Stomach smooth muscle (tissue), 2 donors: ENCODE measurements at regions not wholly inside any gene's neighbourhood (a gene's known extent, or its start where the extent isn't known, plus 50 kb on each side); places are given as distances from the start of the nearest gene placed in this dataset.

Experiments used
- H3K27ac ChIP-seq: one replicate; pipeline ENCODE4 v1.7.0; 2013; ENCODE audit warnings: mild to moderate bottlenecking, low read length, inconsistent platforms
- H3K27me3 ChIP-seq, 2 donors: one replicate each; pipeline ENCODE4 v1.7.0; 2013; ENCODE audit warnings: low read length in 2 of 2; ENCODE audit not compliant: insufficient read depth in 2 of 2, control insufficient read depth in 1 of 2
- H3K36me3 ChIP-seq, 2 donors: one replicate each; pipeline ENCODE4 v1.7.0; 2013; ENCODE audit warnings: low read length in 2 of 2; ENCODE audit not compliant: control insufficient read depth in 2 of 2, insufficient read depth in 2 of 2
- H3K4me1 ChIP-seq: one replicate; pipeline ENCODE4 v1.7.0; 2013; ENCODE audit warnings: low read length; ENCODE audit not compliant: control insufficient read depth, insufficient read depth
- H3K4me3 ChIP-seq, 2 donors: one replicate each; pipeline ENCODE4 v1.7.0; 2013; ENCODE audit warnings: low read length in 2 of 2
- H3K9ac ChIP-seq, 2 donors: one replicate each; pipeline ENCODE4 v1.7.0; 2013; ENCODE audit warnings: low read length in 2 of 2, mild to moderate bottlenecking in 1 of 2
- H3K9me3 ChIP-seq, 2 donors: one replicate each; pipeline ENCODE4 v1.7.0; 2013; ENCODE audit warnings: low read length in 2 of 2; ENCODE audit not compliant: control insufficient read depth in 2 of 2
- donor health status: healthy.
- donor health status: Pancreatic carcinoma.

DNA sequence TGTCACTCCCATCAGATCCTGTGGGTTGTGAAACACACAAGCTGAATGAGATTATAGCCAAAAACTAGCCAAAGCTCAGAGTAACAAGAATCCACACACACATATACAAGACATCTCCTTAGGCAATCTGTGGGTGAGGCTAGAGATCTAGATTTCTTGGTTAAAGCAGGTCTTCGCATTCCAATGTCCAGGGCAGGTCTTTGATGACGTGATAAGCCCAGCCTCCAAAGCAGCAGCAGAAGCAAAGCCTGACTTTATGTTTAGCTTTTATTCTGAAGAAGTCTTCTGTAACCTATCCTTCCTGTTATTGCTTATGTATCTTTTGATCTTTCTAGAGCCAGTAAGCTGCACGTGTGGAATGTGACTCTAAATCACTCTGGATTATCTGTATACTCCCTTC is 199.1 kb upstream of the SLC30A5 start:
- Histone ChIP-seq H3K27ac (no peak overlapping the region), H3K27me3 (no peaks in the 10 kb centered on the region), H3K4me1 (no peaks in the 10 kb centered on the region), H3K4me3 (no peak overlapping the region), H3K9ac (no peak overlapping the region), H3K36me3 (no peaks in the 10 kb centered on the region), H3K9me3 (no peaks in the 10 kb centered on the region)

GRCh38 chr5:68898951-68899471 is 194.8 kb upstream of the SLC30A5 start:
- Histone ChIP-seq H3K27ac (no peak overlapping the region), H3K27me3 (no peaks in the 10 kb centered on the region), H3K36me3 (no peaks in the 10 kb centered on the region), H3K4me3 (no peak overlapping the region), H3K4me1 (no peaks in the 10 kb centered on the region), H3K9ac (no peak overlapping the region), H3K9me3 (no peaks in the 10 kb centered on the region)

DNA sequence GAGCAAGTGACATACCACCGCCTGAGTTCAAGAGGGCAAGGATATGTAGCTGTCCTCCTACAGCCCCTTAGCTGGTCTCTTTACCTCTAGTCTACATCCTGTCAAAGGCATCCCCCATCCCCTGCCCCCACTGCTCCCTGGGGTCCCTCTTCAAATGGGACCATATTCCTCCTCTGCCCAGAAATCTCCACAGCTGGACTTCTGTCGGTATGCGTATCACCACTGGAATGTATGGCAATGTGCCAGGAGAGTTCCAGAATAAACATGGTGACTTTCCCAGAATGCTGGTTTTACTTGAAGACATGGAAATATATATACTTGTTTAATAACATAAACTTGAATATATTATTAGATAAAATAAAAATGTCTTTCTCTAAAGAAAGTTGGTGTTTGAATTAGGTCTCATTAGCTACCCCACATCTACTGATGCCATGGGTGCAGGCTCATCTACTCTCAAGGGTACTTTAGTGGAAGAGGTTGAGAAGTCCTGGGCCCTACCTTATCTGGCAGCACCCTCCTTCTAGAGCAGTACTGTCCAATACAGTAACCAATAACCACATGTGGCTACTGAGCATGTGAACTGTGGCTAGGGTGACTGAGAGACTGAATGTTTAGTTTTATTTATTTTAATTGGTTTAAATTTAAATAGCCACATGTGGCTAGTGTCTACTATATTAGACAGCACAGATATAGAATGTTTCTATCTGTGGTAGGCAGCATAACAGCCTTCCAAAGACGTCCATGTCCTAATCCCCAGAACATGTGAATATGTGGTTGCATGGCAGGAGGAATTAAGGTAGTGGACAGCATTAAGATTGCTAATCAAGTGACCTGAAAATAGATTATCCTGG is 181.7 kb upstream of the SLC30A5 start:
- Histone ChIP-seq H3K4me1 (no peaks in the 10 kb centered on the region), H3K9me3 (no peaks in the 10 kb centered on the region), H3K36me3 (no peaks in the 10 kb centered on the region), H3K9ac (no peak overlapping the region), H3K27me3 (no peaks in the 10 kb centered on the region), H3K4me3 (no peak overlapping the region), H3K27ac (no peak overlapping the region)

GRCh38 chr5:68915079-68915478 is 178.7 kb upstream of the SLC30A5 start:
- Histone ChIP-seq H3K36me3 (no peaks in the 10 kb centered on the region), H3K27me3 (no peaks in the 10 kb centered on the region), H3K27ac (no peak overlapping the region), H3K9ac (no peak overlapping the region), H3K4me1 (no peaks in the 10 kb centered on the region), H3K4me3 (no peak overlapping the region), H3K9me3 (peaks cover 0 to 7% of the 10 kb centered on the region in 2 donors)

DNA sequence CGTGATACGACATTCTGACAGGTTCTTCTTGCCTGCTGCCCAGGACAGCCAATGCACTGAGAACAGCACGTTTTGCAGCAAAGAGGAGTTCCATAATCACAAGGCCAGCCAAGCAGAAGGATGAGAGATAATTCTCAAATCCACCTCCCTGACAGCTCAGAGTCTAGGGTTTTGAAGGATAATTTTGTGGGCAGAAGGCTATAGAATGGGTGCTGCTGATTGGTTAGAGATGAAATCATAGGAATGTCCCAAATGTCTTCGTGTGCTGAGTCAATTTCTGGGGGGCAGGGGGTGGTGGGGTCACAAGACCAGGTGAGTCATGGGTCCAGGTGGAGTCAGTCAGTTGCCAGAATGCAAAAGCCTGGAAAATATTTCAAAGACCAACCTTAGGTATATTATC is 175.5 kb upstream of the SLC30A5 start:
- no peaks in the 10 kb centered on the region for H3K4me1 ChIP-seq
- H3K27ac ChIP-seq: no peak overlapping the region
- H3K4me3 ChIP-seq: no peak overlapping the region
- H3K27me3 ChIP-seq: no peaks in the 10 kb centered on the region
- no peak overlapping the region for H3K9ac ChIP-seq
- H3K9me3 ChIP-seq: peaks cover 0 to 7% of the 10 kb centered on the region in 2 donors
- no peaks in the 10 kb centered on the region for H3K36me3 ChIP-seq

GRCh38 chr5:68919988-68920490 is 173.8 kb upstream of the SLC30A5 start:
- Histone ChIP-seq H3K9me3 (peaks cover 0 to 7% of the 10 kb centered on the region in 2 donors), H3K36me3 (no peaks in the 10 kb centered on the region), H3K4me1 (no peaks in the 10 kb centered on the region), H3K4me3 (no peak overlapping the region), H3K9ac (no peak overlapping the region), H3K27ac (no peak overlapping the region), H3K27me3 (no peaks in the 10 kb centered on the region)

- no peaks in the 10 kb centered on the region for H3K27me3 ChIP-seq
- no peak overlapping the region for H3K4me3 ChIP-seq
- H3K9me3 ChIP-seq: peaks cover 0 to 7% of the 10 kb centered on the region in 2 donors
- H3K36me3 ChIP-seq: no peaks in the 10 kb centered on the region
- no peak overlapping the region for H3K9ac ChIP-seq
- H3K4me1 ChIP-seq: no peaks in the 10 kb centered on the region
- no peak overlapping the region for H3K27ac ChIP-seq
Measured at GRCh38 chr5:68920888-68921287, 172.9 kb upstream of the SLC30A5 start.

GRCh38 chr5:68922172-68922987 is 171.4 kb upstream of the SLC30A5 start:
- Histone ChIP-seq H3K9ac (no peak overlapping the region), H3K27me3 (no peaks in the 10 kb centered on the region), H3K4me1 (no peaks in the 10 kb centered on the region), H3K27ac (no peak overlapping the region), H3K36me3 (no peaks in the 10 kb centered on the region), H3K4me3 (no peak overlapping the region), H3K9me3 (peaks cover 2 to 7% of the 10 kb centered on the region in 2 donors)

GRCh38 chr5:68924481-68925145 is 169.2 kb upstream of the SLC30A5 start:
- Histone ChIP-seq H3K9me3 (peaks cover 0 to 5% of the 10 kb centered on the region in 2 donors), H3K36me3 (no peaks in the 10 kb centered on the region), H3K4me3 (no peak overlapping the region), H3K27ac (no peak overlapping the region), H3K9ac (no peak overlapping the region), H3K27me3 (no peaks in the 10 kb centered on the region), H3K4me1 (no peaks in the 10 kb centered on the region)

DNA sequence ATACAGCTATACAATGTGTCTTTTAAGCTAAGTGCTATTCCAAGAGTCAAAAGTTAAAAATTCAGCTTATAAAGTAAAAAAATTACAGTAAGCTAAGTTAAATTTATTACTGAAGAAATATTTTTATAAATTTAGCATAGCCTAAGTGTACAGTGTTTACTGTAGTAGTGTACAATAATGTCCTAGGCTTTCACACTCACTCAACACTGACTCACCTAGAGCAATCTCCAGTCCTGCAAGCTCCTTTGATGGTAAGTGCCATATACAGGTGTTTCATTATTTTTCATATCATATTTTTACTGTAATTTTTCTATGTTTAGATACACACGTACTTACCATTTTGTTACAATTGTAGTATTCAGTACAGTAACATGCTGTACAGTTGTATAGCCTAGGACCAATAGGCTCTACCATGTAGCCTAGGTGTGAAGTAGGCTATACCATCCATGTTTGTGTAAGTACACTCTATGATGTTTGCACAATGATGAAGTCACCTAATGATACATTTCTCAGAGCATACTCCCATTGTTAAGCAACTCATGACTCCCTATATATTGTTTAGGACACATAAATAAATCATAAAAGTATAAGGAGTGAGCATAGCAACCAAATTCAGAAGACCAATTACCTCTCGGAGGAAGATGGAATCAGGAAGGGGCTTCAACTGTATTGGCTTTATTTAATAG is 165.1 kb upstream of the SLC30A5 start:
- Histone ChIP-seq H3K27ac (no peak overlapping the region), H3K4me1 (no peaks in the 10 kb centered on the region), H3K9ac (no peak overlapping the region), H3K9me3 (peaks cover 0 to 5% of the 10 kb centered on the region in 2 donors), H3K4me3 (no peak overlapping the region), H3K27me3 (no peaks in the 10 kb centered on the region), H3K36me3 (no peaks in the 10 kb centered on the region)
